RWPE2 (cell line): ENCODE measurements at regions not wholly inside any gene's neighbourhood (a gene's known extent, or its start where the extent isn't known, plus 50 kb on each side); places are given as distances from the start of the nearest gene placed in this dataset.

Experiments used
- ATAC-seq: fragments of 200-7000 bp; cut with Tn5 transposase; 3 replicates; pipeline ENCODE4 v1.9.1; 2021; ENCODE audit warnings: low read depth
- DNase-seq: peaks from one replicate; pipeline ENCODE4 v3.0.0-alpha.2; 2020; ENCODE audit warnings: low spot score
- H3K27ac ChIP-seq: fragments of 450-650 bp; 2 replicates; pipeline ENCODE4 v1.5.1; 2017; ENCODE audit warnings: mild to moderate bottlenecking; ENCODE audit not compliant: poor library complexity, severe bottlenecking
- H3K27me3 ChIP-seq: fragments of 250-450 bp; sonication (Bioruptor Pico); 2 replicates; pipeline ENCODE4 v1.5.1; 2021; ENCODE audit warnings: mild to moderate bottlenecking, moderate library complexity; ENCODE audit not compliant: insufficient read depth, poor library complexity, severe bottlenecking
- H3K36me3 ChIP-seq: fragments of 250-450 bp; sonication (Bioruptor Pico); 2 replicates; pipeline ENCODE4 v1.5.1; 2020; ENCODE audit warnings: low read depth, mild to moderate bottlenecking, moderate library complexity
- H3K4me1 ChIP-seq: fragments of 250-450 bp; sonication (Bioruptor Pico); 2 replicates; pipeline ENCODE4 v1.5.1; 2021; ENCODE audit warnings: mild to moderate bottlenecking, moderate library complexity; ENCODE audit not compliant: insufficient read depth, poor library complexity, severe bottlenecking
- H3K4me3 ChIP-seq: fragments of 250-450 bp; sonication (Bioruptor Pico); 2 replicates; pipeline ENCODE4 v1.5.1; 2021; ENCODE audit warnings: mild to moderate bottlenecking, moderate library complexity; ENCODE audit not compliant: severe bottlenecking
- H3K9me3 ChIP-seq: fragments of 250-450 bp; sonication (Bioruptor Pico); 2 replicates; pipeline ENCODE4 v1.5.1; 2021; ENCODE audit warnings: mild to moderate bottlenecking, moderate library complexity; ENCODE audit not compliant: severe bottlenecking
- CTCF ChIP-seq: fragments of 450-650 bp; IDR thresholded peaks from one replicate; pipeline ENCODE4 v1.5.1; 2017; ENCODE audit warnings: mild to moderate bottlenecking, moderate library complexity; ENCODE audit not compliant: poor library complexity, severe bottlenecking

- no peaks in the 10 kb centered on the region for H3K27me3 ChIP-seq
- H3K4me3 ChIP-seq = no peak overlapping the region
- no peaks in the 10 kb centered on the region for H3K36me3 ChIP-seq
- no peak for ATAC-seq
- no peak for DNase-seq
- no peak overlapping the region for H3K27ac ChIP-seq
- H3K4me1 ChIP-seq = no peaks in the 10 kb centered on the region
- TF ChIP-seq CTCF = no peak
- H3K9me3 ChIP-seq = no peaks in the 10 kb centered on the region
Observed at GRCh38 chr1:177487481-177487880, 316.7 kb downstream of the BRINP2 start.

- no peaks in the 10 kb centered on the region for H3K4me1 ChIP-seq
- TF ChIP-seq CTCF = no peak
- no peaks in the 10 kb centered on the region for H3K27me3 ChIP-seq
- no peak overlapping the region for H3K27ac ChIP-seq
- no peaks in the 10 kb centered on the region for H3K36me3 ChIP-seq
- H3K4me3 ChIP-seq = no peak overlapping the region
- ATAC-seq = no peak
- no peak for DNase-seq
- no peaks in the 10 kb centered on the region for H3K9me3 ChIP-seq
Observed at GRCh38 chr1:177480741-177481305, 310.1 kb downstream of the BRINP2 start.

GRCh38 chr1:177479600-177479999 is 308.8 kb downstream of the BRINP2 start:
- TF ChIP-seq CTCF = no peak
- no peak for DNase-seq
- H3K9me3 ChIP-seq = no peaks in the 10 kb centered on the region
- no peaks in the 10 kb centered on the region for H3K27me3 ChIP-seq
- no peak for ATAC-seq
- H3K36me3 ChIP-seq = no peaks in the 10 kb centered on the region
- no peaks in the 10 kb centered on the region for H3K4me1 ChIP-seq
- no peak overlapping the region for H3K4me3 ChIP-seq
- no peak overlapping the region for H3K27ac ChIP-seq

- Histone ChIP-seq H3K27ac (no peak overlapping the region), H3K4me1 (no peaks in the 10 kb centered on the region), H3K4me3 (no peak overlapping the region), H3K36me3 (no peaks in the 10 kb centered on the region), H3K27me3 (no peaks in the 10 kb centered on the region), H3K9me3 (no peaks in the 10 kb centered on the region)
- ATAC-seq (no peak), DNase-seq (no peak)
- no peak for TF ChIP-seq CTCF
Observed at GRCh38 chr1:177476676-177477075, 305.9 kb downstream of the BRINP2 start.

GRCh38 chr1:177472567-177472966 is 301.8 kb downstream of the BRINP2 start:
- H3K27ac ChIP-seq = no peak overlapping the region
- H3K27me3 ChIP-seq = no peaks in the 10 kb centered on the region
- H3K4me3 ChIP-seq = no peak overlapping the region
- no peak for TF ChIP-seq CTCF
- H3K36me3 ChIP-seq = no peaks in the 10 kb centered on the region
- no peak for DNase-seq
- no peaks in the 10 kb centered on the region for H3K4me1 ChIP-seq
- no peaks in the 10 kb centered on the region for H3K9me3 ChIP-seq
- ATAC-seq = no peak
